HL-60 (cell line): ENCODE measurements at regions not wholly inside any gene's neighbourhood (a gene's known extent, or its start where the extent isn't known, plus 50 kb on each side); places are given as distances from the start of the nearest gene placed in this dataset.

Source experiments
- CTCF ChIP-seq: IDR thresholded peaks from one replicate; pipeline ENCODE4 v1.5.1; 2011; ENCODE audit warnings: low read length, control low read depth, inconsistent platforms; ENCODE audit not compliant: insufficient read depth
- POLR2AphosphoS5 ChIP-seq: IDR thresholded peaks from 2 replicates; pipeline ENCODE4 v1.6.1; 2012; ENCODE audit warnings: low read depth
- REST ChIP-seq: IDR thresholded peaks from 2 replicates; pipeline ENCODE4 v1.6.1; 2012; ENCODE audit warnings: low read depth; ENCODE audit not compliant: insufficient replicate concordance
- SPI1 ChIP-seq: IDR thresholded peaks from 2 replicates; pipeline ENCODE4 v1.6.1; 2012; ENCODE audit warnings: low read depth, mild to moderate bottlenecking, borderline replicate concordance

- no peak for TF ChIP-seq POLR2AphosphoS5
- TF ChIP-seq CTCF: no peak
- TF ChIP-seq SPI1: no peak
- TF ChIP-seq REST: no peak
These were observed 212.8 kb upstream of the CHD1 start for GRCh38 chr5:99141534-99142128.
